ENCODE measurements at regions not wholly inside any gene's neighbourhood (a gene's known extent, or its start where the extent isn't known, plus 50 kb on each side); places are given as distances from the start of the nearest gene placed in this dataset.
"Not testable (repeated sequence)": the region's sequence is repeated elsewhere in the genome, so short reads cannot be mapped to it uniquely, and the experiment has no call there.

GRCh38 chrX:46235778-46236177 lies 309.4 kb downstream of the ZNF674 start:
- DNase-seq (ENCODE audit: low read depth) = no peak
- H3K4me3 ChIP-seq (ENCODE audit: control insufficient read depth, low read depth, low read length) = no peak overlapping the region
- no peak for TF ChIP-seq CTCF (conservative IDR thresholded peaks at IDR 0.05; ENCODE audit: control insufficient read depth, insufficient read depth, low read depth, low read length)

- TF ChIP-seq CTCF (conservative IDR thresholded peaks at IDR 0.05; ENCODE audit: control insufficient read depth, insufficient read depth, low read depth, low read length) = no peak
- H3K4me3 ChIP-seq (ENCODE audit: control insufficient read depth, low read depth, low read length) = no peak overlapping the region
- DNase-seq (ENCODE audit: low read depth) = no peak
These were observed 310.4 kb downstream of the ZNF674 start for GRCh38 chrX:46234775-46235174.

GRCh38 chrX:46228389-46228788 lies 316.8 kb downstream of the ZNF674 start:
- no peak for TF ChIP-seq CTCF (conservative IDR thresholded peaks at IDR 0.05; ENCODE audit: control insufficient read depth, insufficient read depth, low read depth, low read length)
- DNase-seq (ENCODE audit: low read depth) = no peak
- no peak overlapping the region for H3K4me3 ChIP-seq (ENCODE audit: control insufficient read depth, low read depth, low read length)

GRCh38 chrX:46226422-46226821 lies 318.8 kb downstream of the ZNF674 start:
- DNase-seq (ENCODE audit: low read depth) = no peak
- TF ChIP-seq CTCF (conservative IDR thresholded peaks at IDR 0.05; ENCODE audit: control insufficient read depth, insufficient read depth, low read depth, low read length) = no peak
- no peak overlapping the region for H3K4me3 ChIP-seq (ENCODE audit: control insufficient read depth, low read depth, low read length)

- not testable (repeated sequence) for DNase-seq (ENCODE audit: low read depth); H3K4me3 ChIP-seq (ENCODE audit: control insufficient read depth, low read depth, low read length)
These were observed 321.7 kb downstream of the ZNF674 start for GRCh38 chrX:46223499-46223898.

GRCh38 chrX:46220822-46221221 lies 324.4 kb downstream of the ZNF674 start:
- TF ChIP-seq CTCF (conservative IDR thresholded peaks at IDR 0.05; ENCODE audit: control insufficient read depth, insufficient read depth, low read depth, low read length) = no peak
- DNase-seq (ENCODE audit: low read depth) = no peak
- H3K4me3 ChIP-seq (ENCODE audit: control insufficient read depth, low read depth, low read length) = no peak overlapping the region

- no peak for TF ChIP-seq CTCF (conservative IDR thresholded peaks at IDR 0.05; ENCODE audit: control insufficient read depth, insufficient read depth, low read depth, low read length)
- no peak overlapping the region for H3K4me3 ChIP-seq (ENCODE audit: control insufficient read depth, low read depth, low read length)
- DNase-seq (ENCODE audit: low read depth) = no peak
These were observed 326.8 kb downstream of the ZNF674 start for GRCh38 chrX:46218373-46218772.
